ENCODE measurements at regions not wholly inside any gene's neighbourhood (a gene's known extent, or its start where the extent isn't known, plus 50 kb on each side); places are given as distances from the start of the nearest gene placed in this dataset.

- no peak for DNase-seq
Observed at GRCh38 chr1:228899421-228899956, 164.2 kb downstream of the RHOU start.

- no peak for DNase-seq
Observed at GRCh38 chr1:228900099-228900885, 165.0 kb downstream of the RHOU start.

- DNase-seq, result no peak
Observed at GRCh38 chr1:228900886-228901392, 165.7 kb downstream of the RHOU start.

GRCh38 chr1:228901936-228902681 lies 166.8 kb downstream of the RHOU start:
- DNase-seq, result no peak

- DNase-seq, result no peak
Observed at GRCh38 chr1:228902781-228903433, 167.6 kb downstream of the RHOU start.

DNA sequence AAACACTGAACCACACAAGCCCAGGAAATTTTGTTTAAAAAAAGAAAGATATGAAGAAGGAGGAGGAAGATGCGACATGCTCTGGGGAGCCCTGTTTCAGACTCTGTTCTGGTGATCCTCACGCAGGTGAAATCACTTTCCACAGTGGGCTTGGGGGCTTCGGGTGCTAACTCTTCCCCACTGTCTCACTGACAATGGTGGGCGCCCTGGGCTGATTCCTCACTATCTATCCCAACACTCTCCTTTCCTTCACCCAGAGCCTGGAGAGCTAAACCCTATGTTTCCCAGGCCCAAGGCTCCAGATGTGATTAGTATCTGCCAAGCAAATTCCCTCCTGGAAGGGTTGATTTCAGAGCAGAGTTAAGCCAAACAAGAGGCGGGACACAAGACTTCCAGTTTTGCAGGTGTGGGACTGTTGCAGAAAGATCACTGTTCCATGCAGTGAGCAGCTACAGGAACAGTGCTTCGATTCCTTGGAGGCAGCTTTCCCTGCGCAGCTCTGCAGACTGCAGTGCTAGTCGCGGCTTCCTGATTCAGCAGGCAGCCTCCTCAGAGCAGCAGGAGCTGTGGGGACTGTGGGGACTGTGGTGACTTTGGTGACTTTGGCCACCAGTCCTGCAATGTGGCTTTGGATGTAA lies 168.3 kb downstream of the RHOU start:
- peak; percentile 47 for DNase-seq

GRCh38 chr1:228904222-228904621 lies 168.9 kb downstream of the RHOU start:
- no peak for DNase-seq

- DNase-seq, result no peak
Observed at GRCh38 chr1:228905701-228906101, 170.4 kb downstream of the RHOU start.

GRCh38 chr1:228906223-228906860 lies 171.1 kb downstream of the RHOU start:
- no peak for DNase-seq

GRCh38 chr1:228911225-228912210 lies 176.2 kb downstream of the RHOU start:
- DNase-seq, result no peak

GRCh38 chr1:228913626-228914414 lies 178.5 kb downstream of the RHOU start:
- DNase-seq, result no peak

- DNase-seq, result no peak
Observed at GRCh38 chr1:228914700-228915099, 179.4 kb downstream of the RHOU start.

- DNase-seq, result no peak
Observed at GRCh38 chr1:228917342-228917741, 182.1 kb downstream of the RHOU start.

GRCh38 chr1:228917755-228918154 lies 182.5 kb downstream of the RHOU start:
- no peak for DNase-seq

DNA sequence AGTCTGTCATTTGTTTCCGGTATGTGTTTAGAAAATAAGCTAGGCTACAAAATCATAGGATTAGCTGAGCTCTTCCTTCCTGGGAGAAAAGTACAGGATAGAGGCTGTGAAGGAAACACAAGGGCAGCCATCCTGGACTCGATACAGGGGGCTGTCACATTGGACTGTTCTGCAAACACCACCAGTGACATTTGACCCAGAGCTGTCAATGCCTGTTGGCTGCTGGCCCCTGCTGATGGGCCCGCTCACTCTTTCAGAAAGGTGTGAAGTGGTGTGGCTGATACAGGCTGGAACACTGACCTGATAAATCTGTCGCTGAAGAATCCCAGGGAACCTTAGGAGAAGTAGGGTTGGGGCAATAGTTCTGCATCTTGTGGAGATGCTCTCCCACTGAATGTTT lies 183.1 kb downstream of the RHOU start:
- no peak for DNase-seq

DNA sequence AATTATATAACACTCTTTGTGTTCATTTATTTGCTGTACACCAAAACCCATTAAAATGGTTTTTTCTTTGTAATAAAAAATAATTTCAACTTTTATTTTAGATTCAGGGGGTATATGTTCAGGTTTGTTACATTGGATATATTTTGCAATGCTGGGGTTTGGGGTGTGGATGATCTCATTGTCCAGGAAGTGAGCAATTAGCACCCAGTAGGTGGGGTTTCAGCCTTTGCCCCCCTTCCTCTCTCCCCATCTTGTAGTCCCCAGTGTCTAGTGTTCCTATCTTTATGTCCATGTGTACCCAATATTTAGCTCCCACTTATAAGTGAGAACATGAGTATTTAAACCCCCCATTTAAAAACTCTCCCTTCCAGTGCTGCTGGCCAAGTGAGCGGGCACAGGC lies 184.6 kb downstream of the RHOU start:
- no peak for DNase-seq

DNA sequence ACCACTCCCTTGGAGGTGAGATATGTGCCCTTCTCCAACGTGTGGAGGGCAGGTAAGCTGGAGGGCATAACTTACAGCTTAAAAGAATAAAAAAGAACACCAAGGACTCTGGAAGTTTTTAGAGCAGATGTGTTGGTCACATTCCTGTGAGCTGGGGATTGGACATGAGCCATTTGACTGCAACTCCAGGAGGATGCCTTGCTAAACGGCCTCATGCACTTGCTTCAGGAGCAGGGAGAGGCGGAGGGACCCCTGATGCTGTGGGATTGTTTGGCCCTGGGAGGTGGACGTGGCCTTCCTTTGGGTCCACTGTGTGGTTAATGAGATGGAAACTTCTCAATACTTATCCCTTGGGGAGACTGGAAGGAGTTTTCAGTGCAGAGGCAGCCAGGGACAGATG lies 185.6 kb downstream of the RHOU start:
- DNase-seq, result no peak

DNA sequence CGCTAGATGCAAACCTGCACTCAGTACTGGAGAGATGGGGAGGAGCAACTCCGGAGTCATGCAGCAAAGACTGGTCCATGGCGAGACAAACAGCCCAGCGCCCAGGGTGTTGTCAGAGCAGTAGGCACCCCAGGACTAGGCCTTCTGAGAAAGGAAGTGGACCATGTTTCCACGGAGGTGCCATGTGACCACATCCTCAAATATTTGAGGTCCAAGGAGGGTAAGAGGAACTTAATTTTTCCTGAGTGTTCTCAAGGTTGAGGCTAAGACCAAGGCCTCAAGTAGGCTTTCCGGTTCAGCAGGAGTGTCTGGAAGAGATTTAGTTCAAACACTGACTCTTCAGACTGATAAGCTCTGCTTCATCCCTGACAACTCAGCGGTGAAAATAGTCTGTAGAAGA lies 186.2 kb downstream of the RHOU start:
- DNase-seq, result peak; percentile 93

DNA sequence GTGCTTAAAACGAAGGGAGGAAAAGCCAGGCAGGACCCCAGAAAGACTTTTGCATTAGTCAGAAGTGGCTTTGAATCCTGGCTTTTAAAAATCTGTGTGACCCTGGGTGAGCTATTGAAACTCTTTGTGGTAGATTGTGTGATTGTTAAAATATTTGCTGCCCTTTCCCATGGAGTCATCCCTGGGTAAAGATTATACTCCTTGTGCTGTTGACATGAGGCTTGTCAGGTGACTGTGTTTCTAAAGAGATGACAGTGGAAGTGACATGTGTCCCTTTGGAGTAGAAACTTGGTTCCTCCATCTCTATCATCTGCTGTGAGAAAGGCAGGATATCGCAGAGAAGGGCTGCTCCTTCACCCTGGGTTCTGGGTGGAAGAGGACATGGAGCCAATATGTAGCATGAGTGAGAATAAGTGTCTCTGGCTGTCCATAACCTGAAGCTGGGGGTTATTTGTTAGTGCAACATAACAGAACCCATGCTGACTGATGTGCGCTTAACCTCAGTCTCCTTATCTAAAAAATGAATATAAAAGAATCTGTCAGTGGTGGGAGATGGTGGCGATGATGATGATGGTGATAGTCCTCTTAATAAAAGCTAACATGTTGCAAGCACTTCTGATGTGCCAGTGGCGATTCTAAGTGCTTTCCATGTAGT lies 187.6 kb downstream of the RHOU start:
- no peak for DNase-seq
